ENCODE measurements at regions not wholly inside any gene's neighbourhood (a gene's known extent, or its start where the extent isn't known, plus 50 kb on each side); places are given as distances from the start of the nearest gene placed in this dataset.

GRCh38 chr3:5270666-5271371 is 83.3 kb downstream of the EDEM1 start:
- no peak for TF ChIP-seq PATZ1 (CRISPR knock-in tag; IDR thresholded peaks at IDR 0.05; ENCODE audit: borderline replicate concordance)
- TF ChIP-seq TSHZ2 (CRISPR knock-in tag; IDR thresholded peaks at IDR 0.05): no peak
- no peak for TF ChIP-seq RARB (CRISPR knock-in tag; IDR thresholded peaks at IDR 0.05)
- TF ChIP-seq ZC3H10 (CRISPR knock-in tag; IDR thresholded peaks at IDR 0.05): no peak
- TF ChIP-seq CSRNP3 (CRISPR knock-in tag; IDR thresholded peaks at IDR 0.05): no peak
- TF ChIP-seq POU6F1 (CRISPR knock-in tag; IDR thresholded peaks at IDR 0.05; ENCODE audit: borderline replicate concordance, low read depth): no peak
- TF ChIP-seq ZFP3 (CRISPR knock-in tag; IDR thresholded peaks at IDR 0.05): no peak
- TF ChIP-seq ESRRG (CRISPR knock-in tag; IDR thresholded peaks at IDR 0.05): no peak
- no peak for TF ChIP-seq ARNTL (CRISPR knock-in tag; IDR thresholded peaks at IDR 0.05; ENCODE audit: borderline replicate concordance, low read depth)
- no peak for TF ChIP-seq ZNF565 (CRISPR knock-in tag; conservative IDR thresholded peaks at IDR 0.05; ENCODE audit: low read depth)
